GM12892 (cell line): ENCODE measurements at regions not wholly inside any gene's neighbourhood (a gene's known extent, or its start where the extent isn't known, plus 50 kb on each side); places are given as distances from the start of the nearest gene placed in this dataset.

Source experiments
- POLR2A ChIP-seq: IDR thresholded peaks from 2 replicates; pipeline ENCODE4 v1.6.1; 2011; ENCODE audit warnings: low read depth, low read length, control low read depth
- POLR2AphosphoS5 ChIP-seq: IDR thresholded peaks from 2 replicates; pipeline ENCODE4 v1.6.1; 2011; ENCODE audit warnings: low read depth, low read length, control low read depth
- TAF1 ChIP-seq: IDR thresholded peaks from 2 replicates; pipeline ENCODE4 v1.6.1; 2011; ENCODE audit warnings: low read depth, mild to moderate bottlenecking, control low read depth, low read length, borderline replicate concordance

DNA sequence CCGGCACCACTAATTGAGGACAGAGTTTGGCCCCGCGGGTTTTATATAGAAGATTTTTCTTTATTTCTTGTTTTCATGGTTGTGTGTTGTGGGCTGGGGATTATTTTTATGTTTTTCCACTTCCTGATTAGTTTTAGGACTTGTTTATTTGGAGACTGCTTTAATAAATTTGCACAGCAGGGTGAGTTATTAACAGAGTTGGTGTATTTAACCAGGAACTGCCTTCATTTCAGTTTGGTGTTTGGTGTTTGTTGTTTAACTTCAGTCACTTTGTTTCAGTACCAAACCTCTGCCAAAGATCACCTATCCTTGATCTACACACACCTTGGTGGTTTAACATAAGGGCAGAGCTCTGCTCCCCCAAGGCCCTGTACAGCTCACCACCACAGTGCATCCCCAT is 103.5 kb upstream of the LMO4 start:
- TF ChIP-seq POLR2AphosphoS5: no peak
- TF ChIP-seq POLR2A: no peak
- TF ChIP-seq TAF1: no peak
